Hindlimb muscle (tissue), 1 donor: ENCODE measurements at regions not wholly inside any gene's neighbourhood (a gene's known extent, or its start where the extent isn't known, plus 50 kb on each side); places are given as distances from the start of the nearest gene placed in this dataset.

Experiments used
- DNase-seq: peaks from one replicate; pipeline ENCODE4 v3.0.0-alpha.2; 2013

DNA sequence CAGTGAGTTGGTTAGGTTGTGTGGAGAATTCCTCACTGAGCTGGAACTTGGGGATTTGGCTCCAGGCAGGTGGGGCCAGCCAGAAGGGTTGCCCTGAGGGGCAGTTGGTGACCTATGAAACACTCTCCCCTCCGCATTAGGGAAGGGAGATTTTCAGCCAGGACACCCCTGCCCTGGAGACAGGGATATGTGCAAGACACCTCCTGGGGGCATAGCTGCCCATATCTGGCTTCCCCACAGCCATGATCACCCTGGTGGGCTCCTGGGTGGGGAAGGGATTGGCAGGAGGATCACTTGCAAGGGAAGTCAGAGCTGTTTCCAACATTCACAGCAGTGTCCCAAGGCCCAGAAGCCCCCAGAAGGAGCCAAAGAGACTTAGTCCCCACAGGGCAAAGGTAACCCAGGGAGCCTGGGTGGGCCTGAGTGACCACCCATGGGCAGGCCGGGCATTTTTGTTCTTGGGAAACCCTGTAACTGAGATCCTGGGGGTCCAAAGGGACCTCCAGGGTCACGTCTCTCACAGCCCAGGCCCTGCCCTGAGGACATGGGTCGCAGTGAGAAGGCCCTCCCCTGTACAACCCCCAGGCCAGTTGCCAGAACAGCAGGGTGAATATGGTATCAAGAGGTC lies 145.8 kb downstream of the MRPL14 start:
- no peak for DNase-seq

DNA sequence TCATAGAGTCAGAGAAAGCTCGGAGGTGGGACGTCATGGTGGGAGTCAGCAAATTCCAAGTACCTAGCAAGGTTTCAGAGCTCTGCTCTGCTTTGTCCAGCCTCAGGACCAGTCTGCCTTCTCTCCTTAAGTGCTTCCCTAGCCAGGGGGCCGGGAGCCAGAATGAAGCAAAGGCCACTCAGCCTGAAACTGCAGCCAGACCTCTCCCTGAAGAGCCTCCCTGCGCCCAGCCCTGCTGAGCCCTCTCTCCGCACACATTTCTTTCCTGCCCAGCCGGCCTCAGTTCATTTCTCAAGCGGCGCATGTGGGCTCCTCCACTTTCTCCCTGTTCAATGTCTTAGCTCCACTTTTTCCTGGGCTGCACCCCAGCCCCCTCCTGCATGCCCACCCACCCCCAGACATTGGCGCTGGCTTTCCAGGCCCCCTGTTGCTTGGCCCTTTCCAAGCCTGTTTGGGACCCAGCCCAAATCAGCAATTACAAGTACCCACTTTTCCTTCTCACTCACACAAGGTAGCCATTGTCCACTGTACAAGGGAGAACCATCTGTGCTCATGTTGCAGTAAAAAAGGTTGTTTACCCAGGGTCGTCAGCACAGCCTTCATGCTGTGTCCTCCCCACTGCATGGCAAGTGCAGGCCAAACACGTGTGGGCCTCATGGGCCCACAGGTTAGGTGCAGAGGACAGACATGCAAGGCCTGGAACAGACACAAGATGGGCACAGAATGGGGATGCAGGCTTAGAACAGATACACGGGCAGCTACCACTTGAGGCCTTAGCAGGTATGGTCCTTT lies 147.1 kb downstream of the MRPL14 start:
- no peak for DNase-seq

DNA sequence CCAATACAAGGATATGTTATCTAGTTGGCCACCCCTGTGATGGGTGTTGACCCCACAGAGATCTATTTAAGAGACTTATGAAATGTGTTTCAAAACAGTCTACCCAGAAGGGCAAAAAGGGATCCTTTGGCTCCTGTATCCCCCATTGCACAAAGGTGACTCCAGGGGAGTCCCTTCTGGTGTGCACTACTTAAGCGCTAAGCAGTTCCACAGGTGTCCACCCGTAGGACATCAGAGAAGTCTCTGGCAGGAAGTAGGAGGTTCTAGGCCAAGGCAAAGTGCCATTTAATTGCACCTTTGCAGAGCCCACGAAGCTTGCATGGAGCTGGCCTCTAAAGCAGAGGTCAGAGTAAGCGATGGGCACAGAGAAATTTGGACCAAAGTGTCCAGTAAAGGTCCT lies 147.7 kb downstream of the MRPL14 start:
- DNase-seq: no peak

DNA sequence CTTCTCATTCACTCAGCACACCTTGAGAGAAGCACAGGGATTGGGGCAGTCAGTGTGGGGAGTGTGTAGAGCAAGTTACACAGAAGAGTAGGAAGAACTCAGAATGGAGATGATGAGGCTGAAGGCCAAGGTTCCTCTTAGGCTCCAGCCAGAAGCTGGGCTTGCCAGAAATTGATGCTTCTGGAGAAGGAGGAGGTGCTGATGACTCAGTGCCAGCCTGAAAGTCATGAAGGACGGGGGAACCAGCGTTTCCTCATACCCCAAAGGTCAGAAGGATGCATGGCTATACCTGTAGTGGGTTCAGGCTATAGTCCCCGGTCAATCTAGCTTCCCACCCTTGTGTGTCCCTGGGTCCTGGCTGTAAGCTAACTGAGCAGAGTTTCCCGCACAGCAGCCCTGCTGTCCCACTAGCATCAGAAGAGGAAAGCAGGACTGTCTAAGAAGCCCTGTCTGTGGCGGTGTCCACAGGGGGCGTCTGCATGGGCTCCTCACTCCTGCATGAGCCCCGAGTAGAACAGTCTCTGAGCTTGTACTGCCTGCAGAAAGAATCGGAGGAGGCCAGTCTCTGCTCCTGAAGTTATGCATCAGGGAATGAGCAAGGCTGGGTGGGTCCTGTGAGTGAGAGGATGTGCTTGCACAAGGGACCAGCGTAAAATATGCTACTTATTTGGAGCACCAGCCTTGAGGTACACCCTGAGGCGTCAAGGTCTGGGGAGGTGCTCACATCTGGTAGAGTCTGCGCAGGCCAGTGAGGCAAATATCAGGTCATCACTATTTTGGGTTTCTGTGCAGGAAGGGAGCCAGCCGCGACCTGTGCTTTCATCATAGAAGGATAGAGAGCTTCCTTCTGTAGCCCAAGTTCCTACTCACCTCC lies 148.5 kb downstream of the MRPL14 start:
- no peak for DNase-seq

DNA sequence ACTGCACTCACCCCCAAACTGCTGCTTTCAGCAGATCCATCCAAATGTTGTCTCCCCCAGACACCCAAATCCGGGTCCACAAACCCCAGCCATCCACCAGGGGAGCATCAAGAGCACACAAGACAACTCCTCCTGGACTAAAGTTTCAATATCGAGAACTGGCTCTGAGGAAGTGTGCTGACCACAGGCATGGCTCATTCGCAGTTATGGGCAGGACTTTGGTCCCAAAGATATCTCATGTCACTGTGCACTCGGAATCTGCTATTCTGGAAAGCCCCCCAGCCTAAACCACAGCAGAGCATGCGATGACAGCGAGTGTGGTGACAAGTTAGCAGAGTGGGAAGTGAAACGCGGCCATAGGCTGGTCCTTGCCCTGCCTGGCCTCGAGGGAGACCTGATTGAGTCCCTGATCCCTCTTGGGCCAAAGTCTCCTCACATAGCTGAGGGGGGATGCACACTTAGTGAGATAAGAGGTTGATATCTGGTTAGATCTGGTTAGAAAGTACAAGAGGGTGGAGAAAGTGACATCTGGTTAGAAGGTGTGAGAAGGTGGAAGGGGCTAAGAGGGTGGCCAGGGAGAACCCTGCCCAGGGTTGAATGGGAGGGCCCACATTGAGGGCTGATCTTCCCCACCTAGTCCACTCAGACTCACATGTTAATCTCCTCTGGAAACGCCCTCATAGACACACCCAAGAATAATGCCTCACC lies 149.7 kb downstream of the MRPL14 start:
- no peak for DNase-seq

DNA sequence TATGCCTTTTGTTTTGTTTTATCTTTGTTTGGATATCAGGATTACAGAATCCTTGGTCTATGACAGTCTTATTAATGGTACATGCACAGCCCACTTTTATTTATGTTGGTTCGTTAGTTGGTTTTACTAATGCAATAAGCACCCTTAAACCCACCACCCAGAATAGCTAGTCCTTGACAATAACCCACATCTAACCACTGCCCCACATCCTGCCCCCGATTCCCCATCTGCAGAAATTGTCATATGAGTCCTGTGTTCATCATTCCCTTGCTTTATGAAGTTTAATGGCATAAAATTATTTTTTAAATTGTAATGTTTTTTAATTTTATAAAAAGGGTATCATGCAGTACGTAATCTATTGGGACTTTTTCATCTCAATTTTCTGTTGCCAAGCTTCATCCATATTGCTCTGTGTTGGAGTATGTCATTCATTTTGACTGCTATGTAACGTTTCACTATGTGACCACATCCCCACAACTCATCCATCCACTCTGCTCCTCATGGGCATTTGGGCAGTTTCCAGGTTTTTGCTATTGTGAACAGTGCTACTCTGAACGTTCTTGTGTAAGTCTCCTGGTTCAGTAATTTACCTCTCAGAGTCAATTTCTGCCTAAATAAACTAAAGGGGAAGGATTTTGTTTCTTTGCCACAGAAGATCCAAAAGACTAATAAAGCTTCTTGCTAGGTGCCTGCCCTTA lies 150.4 kb downstream of the MRPL14 start:
- DNase-seq: no peak

DNA sequence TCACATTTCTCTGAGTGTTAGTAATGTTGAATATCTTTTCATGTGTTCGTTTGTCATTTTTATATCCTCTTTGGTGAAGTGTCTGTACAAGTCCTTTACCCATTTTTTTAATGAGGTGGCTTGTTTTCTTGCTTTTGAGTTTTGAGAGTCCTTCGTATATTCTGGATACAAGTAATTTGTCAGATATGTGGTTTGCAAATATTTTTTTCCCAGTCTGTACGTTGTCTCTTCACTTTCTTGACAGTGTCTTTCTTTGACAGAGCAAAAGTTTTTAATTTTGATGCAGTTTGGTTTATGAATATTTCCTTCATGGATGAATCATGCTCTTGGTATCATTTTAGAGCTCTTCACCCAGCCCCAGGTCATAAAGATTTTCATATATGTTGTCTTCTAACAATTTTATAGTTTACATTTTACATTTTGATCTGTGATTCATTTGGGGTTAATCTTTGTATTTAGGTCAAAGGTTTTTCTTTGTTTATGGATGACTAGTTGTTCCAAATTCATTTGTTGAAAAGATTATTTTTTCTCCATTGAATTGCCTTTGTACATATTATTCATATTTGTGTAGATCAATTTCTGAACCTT lies 152.5 kb downstream of the MRPL14 start:
- DNase-seq: no peak

DNA sequence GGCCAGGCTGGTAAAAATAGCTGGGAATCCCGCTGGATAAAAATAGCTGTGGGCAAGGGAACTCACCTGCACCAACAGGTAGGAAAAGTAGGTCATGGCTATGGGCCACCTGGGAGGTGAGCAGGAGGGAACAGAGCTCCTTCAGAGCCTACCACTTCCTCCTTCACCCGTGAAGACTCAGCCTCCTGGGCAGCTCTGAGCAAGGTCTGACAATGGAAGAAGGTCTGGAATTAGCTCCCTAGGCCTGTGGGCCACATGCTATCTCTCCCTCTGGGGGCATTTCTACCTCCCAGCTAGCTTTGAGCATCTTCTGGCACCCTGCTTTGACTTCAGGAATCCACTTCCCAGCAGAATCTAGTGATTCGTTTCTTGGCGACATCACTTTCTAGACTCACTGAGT lies 153.9 kb downstream of the MRPL14 start:
- DNase-seq: no peak

DNA sequence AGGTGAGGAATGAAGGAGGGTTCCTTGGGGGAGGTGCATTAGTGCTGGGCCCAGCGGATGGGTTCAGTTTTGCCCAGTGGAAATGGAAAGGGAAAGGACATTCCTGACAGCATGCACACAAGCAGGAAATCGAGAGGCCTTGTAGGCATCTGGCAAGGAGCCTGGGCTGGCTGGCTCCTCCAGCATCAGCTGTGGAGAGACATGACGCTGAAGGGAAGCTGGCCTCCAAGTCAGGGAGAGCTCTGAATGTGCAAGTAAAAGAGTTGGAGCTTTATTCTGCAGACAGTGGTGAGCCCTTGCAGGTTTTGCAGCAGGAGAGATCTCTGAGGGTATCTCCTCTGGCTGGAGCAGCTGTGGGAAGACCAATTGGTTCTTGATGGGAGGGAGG lies 154.3 kb downstream of the MRPL14 start:
- DNase-seq: peak; percentile 91

DNA sequence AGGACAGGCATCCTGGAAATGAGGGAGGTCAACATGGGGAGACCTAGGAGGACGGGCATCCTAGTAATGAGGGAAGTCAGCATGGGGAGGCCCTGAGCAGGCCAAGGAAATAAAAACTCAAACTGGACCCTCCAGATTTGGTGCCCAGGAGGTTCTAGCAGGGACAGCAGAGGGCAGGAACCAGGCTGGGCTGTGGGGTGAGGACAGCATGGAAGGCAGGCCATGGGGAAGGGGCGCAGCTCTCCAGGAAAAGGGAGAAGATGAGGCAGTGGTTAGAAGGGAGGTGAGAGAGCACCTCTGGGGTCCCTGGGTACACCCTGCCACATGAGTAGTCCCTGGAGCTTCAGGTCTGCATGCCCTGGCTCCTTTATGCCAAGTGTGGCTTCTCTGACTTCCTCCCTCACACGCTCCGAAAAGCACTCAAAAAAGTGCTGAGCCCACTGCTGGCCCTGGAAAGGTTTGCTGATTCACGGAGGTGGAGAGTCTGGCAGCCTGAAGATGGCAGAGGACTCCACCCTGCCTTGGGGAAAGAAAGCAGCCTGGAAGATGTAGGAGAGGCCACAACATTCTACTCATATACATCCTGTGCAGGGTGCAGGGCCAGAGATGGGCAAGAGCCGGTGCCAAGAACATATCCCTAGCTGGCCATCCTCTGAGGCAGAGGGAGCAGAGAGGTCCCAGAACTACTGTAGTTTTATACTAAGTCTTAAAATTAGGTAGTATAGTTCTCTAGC lies 154.9 kb downstream of the MRPL14 start:
- DNase-seq: no peak

DNA sequence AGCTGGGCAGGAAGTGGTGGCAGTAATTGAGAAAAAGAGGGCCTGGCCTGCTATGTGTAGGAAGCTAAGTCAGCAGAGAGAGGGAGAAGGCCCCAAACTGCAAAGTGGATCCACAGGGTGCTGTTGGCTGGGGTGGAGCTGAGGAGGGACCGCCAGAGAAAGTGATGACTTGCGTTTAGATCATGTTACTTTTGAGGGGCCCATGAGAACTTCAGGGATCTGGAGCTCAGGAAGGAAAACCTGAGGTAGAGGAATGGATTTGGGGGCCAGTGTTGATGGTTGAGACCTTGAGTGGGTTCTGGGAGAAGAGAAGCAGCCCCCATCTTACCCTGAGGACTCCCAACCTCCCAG lies 155.5 kb downstream of the MRPL14 start:
- DNase-seq: no peak

DNA sequence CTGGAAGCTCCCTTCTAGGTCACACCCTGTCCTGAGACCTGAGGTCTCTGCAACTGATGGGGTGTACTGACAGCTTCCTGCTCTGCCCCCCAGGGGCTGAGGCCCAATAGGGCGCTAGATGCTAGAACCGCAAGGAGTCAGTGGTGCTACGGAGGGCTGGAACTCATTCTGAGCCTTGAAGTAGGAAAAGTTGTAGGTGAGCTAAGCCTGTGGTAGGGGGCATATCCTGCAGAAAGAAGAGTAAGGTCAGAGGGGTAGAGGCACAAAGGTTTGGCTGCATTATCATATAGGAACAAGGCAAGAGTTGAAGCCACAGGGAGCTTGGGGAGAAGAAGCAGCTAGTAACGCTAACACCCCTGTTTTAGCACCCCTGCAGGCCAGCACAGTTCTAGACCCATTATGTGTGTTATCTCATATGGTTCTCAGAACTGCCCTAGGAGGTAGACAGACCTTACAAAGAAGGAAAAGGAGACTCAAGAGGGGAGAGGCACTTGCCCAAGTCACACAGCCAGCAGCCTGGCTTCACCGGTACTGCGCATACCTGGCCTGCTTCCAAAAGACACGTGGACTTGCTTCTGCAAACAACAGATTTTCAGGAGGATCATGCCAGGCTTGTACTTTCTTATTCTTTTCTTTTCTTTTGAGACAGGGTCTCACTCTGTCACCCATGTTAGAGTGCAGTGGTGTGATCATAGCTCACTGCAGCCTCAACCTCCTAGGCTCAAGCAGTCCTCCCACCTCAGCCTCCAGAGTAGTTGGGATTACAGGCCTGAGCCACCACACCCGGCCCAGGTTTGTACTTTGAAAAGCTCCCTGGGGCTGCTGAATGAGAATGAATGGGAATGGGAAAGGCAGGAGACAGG lies 156.1 kb downstream of the MRPL14 start:
- DNase-seq: no peak

DNA sequence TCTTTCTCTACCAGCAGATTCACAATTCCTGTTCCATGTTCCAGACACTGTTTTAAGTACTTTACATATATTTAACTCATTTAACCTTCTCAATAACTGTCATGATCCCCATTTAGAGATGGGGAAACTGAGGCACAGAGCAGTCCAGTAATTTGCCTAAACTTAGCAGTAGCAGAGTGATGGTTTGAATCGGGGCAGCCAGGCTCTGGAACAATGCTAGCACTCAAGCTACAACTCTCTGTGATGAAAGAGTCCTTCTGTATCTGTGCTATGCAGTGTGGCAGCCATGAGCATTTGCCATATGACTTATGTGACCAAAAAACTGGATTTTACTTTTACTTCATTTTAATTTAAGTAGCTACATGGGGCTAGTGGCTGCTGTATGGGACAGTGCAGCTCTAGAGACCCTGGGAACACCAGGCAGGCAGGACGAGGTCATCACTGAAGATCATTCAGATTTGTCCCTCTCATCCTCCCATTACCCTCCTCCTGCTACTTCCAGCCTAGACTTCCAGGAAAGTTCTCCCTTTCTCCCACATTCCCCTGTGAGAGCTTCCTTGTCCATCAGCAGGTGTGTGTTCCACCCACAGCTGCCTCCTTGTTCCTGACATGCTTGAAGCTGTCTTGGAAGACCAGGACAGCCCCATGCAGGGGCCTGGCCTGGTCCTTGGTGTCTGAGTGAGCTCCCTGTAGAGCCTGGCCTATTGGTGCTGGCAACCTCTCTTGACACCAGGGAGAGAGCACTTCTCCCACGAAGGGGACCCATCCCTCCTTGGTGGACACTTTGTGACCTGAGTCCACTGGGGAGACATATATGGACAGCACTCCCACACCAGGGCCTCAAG lies 157.0 kb downstream of the MRPL14 start:
- DNase-seq: no peak

DNA sequence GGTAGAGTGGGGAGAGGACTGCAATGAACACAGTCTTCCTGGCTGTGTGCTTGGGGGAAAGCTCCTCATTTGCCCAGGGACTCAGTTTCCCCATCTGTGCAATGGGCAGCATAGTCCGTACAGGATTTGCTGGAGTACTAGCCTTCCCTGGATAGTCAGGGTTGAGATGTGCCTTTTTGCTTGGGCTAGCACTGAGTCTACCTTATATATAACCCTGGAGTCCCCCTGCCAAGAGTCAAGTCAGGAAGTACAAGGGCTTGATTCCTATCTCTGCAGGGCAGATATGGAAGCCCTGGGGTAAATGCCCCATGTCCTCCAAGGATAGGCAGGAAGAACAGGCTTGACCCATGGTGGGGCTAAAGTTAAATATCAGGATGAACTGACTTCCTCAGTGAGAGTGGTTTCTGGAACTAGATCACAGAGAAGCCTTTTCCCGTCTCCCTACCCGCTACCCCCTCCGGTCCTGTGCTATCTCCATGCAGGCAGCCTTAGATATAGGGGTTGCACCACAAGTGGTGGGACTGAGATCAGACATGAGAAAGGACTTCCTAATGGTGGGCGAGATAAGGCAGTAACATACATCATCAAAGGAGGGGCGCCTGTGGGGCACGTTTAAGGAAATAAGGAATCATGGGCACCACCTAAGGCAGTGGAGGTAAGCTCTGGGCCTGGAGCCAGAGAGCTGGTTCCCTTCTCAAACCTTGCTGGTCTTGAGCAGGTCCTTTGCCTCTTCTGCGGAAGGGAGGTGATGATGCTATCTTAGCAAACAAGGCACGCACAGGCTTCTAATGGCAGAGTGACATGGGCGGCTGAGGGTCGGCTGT lies 157.9 kb downstream of the MRPL14 start:
- DNase-seq: no peak

DNA sequence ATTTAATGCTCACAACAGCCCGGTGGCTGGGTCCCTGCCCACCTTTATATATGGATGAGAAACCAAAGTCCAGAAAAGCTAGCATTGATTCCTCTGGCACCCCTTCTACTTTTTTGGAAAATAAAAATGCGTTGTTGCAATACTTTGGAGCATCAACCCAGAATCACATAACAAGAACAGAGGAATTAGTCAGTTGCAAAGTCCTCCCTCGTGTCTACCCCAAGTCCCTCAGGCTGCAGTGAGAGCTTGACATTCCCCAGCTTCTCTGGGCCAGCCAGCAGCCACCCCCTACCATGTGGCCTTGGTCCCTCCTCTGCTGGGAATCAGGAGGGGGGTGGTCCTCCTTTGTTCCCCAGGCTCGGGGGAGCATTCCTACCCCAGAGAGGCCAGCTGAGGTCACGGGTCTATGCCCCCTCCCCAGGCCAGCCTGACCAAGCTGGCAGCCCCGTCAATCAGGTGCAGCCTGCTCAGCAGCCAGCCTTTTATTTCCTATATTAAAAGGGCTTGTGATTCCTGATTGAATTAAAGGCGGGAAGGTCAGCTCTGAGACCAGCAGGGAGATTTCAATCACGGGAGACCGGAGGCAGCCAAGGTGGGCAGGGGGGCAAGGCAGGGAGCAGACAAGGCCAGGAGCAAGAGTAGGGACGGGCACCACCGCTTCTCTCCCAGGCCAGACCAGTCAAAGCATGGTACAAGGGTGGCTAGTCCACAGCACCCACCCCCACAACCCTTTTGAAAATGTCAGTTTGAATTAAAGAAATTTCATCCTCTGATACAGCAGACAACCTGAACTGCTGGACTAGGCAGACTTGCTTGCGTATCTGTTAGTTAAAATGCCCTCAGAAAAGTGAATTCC lies 158.9 kb downstream of the MRPL14 start:
- no peak for DNase-seq

DNA sequence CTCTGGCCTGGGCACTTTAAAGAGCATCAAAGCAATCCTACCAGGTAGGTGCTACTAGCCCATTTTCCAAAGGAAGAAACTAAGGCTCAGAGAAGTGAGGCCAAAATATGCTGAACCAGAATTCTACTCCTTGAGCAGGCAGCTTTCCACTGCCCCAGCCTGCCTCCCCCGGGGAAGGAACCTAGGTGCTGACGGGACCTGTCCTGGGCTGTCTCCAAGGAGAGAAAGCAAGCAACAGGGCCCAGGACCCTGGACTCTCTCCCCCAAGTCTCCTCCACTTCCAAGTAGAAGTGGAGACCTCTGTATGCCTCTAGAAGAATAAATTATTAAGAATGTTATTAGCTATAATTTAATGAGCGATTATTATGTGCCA lies 159.5 kb downstream of the MRPL14 start:
- no peak for DNase-seq
